MCF 10A (cell line): ENCODE measurements at regions not wholly inside any gene's neighbourhood (a gene's known extent, or its start where the extent isn't known, plus 50 kb on each side); places are given as distances from the start of the nearest gene placed in this dataset.

Experiments used
- BruUV-seq: library from RNA; stranded (reverse); fragments of 400-500 nt; replicated peaks from 2 replicates; lab custom pipeline; 2021; lab: Mats Ljungman, UMichigan
- CTCF ChIA-PET: fragments of 300-600 bp; sonication (Branson Sonifier 250); formaldehyde crosslinking; extraction: SDS; loops from one replicate; lab custom pipeline; 2021; ENCODE audit warnings: antibody characterized with exemption, inconsistent platforms; lab: Yijun Ruan, JAX
- POLR2A ChIA-PET: fragments of 300-600, 350-650 bp; sonication (Branson Sonifier 250); formaldehyde crosslinking; extraction: SDS; loops from one replicate; lab custom pipeline; 2020; ENCODE audit warnings: antibody characterized with exemption, inconsistent platforms; lab: Yijun Ruan, JAX
- DNase-seq: peaks from one replicate; pipeline ENCODE4 v3.0.0-alpha.2; 2018; ENCODE audit not compliant: unreplicated experiment
- H3K27ac Mint-ChIP-seq: one replicate; pipeline ENCODE4 v1.8.0; 2022; ENCODE audit warnings: mild to moderate bottlenecking, low read depth, mixed read lengths; ENCODE audit not compliant: unreplicated experiment
- H3K27me3 Mint-ChIP-seq: one replicate; pipeline ENCODE4 v1.8.0; 2022; ENCODE audit warnings: mixed read lengths; ENCODE audit not compliant: insufficient read depth, unreplicated experiment
- H3K36me3 Mint-ChIP-seq: one replicate; pipeline ENCODE4 v1.8.0; 2022; ENCODE audit warnings: mild to moderate bottlenecking, moderate library complexity, mixed read lengths; ENCODE audit not compliant: insufficient read depth, unreplicated experiment
- H3K4me1 Mint-ChIP-seq: one replicate; pipeline ENCODE4 v1.8.0; 2022; ENCODE audit warnings: mixed read lengths; ENCODE audit not compliant: insufficient read depth, unreplicated experiment
- H3K4me3 Mint-ChIP-seq: one replicate; pipeline ENCODE4 v1.8.0; 2022; ENCODE audit warnings: mild to moderate bottlenecking, moderate library complexity, mixed read lengths; ENCODE audit not compliant: unreplicated experiment
- H3K9me3 Mint-ChIP-seq: one replicate; pipeline ENCODE4 v1.8.0; 2022; ENCODE audit warnings: mixed read lengths; ENCODE audit not compliant: unreplicated experiment
- CTCF ChIP-seq: fragments of 200-600 bp; IDR thresholded peaks from one replicate; pipeline ENCODE4 v1.8.0; 2022; ENCODE audit warnings: antibody characterized with exemption, mild to moderate bottlenecking; ENCODE audit not compliant: unreplicated experiment
- intact Hi-C: fragments of 100-400 bp; cut with micrococcal nuclease; formaldehyde crosslinking; loops from 2 replicates; pipeline ENCODE4 v1.14.1; 2022

DNA sequence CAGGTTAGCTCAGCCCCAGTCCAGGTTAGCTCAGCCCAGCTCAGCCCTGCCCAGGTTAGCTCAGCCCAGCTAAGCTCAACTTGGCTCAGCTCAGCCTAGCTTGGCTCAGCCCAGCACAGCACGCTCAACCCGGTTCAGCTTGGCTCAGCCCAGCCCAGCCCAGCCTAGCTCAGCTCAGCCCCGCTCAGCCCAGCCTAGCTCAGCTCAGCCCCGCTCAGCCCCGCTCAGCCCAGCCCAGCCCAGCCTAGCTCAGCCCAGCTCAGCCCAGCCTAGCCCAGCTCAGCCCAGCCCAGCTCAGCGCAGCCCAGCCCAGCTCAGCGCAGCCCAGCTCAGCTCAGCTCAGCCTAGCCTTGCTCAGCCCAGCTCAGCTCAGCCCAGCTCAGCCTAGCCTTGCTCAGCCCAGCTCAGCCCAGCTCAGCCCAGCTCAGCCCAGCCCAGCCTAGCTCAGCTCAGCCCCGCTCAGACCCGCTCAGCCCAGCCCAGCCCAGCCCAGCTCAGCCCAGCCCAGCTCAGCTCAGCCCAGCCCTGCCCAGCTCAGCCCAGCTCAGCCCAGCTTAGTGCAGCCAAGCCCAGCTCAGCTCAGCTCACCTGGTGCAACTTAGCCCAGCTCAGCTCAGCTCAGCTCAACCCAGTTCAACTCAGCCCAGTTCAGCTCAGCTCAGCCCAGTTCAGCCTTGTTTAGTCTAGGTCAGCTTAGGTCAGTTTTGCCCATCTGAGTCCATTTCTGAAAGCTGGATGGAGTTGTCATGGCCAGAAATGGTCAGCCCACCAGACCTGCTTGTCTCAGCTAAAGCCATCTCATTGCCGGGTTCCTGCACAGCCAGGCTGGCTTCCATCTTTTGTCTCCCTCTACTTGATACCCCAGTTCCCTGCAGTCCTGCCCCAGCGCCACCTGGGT lies 333.6 kb downstream of the TMEM121 start:
- no peaks in the 10 kb centered on the region for H3K27me3 Mint-ChIP-seq
- BruUV-seq: no TSS peak
- POLR2A ChIA-PET: no interaction called here
- no peaks in the 10 kb centered on the region for H3K9me3 Mint-ChIP-seq
- no peak for DNase-seq
- CTCF ChIA-PET: interaction anchor here (0.6 kb wide), 1 partner anchor 271 kb away, joined by 4 read pairs; no protein-coding TSS in a partner anchor
- H3K36me3 Mint-ChIP-seq: peaks cover 13% of the 10 kb centered on the region
- intact Hi-C loops: no loop called here
- no peak overlapping the region for H3K27ac Mint-ChIP-seq
- H3K4me3 Mint-ChIP-seq: no peak overlapping the region
- H3K4me1 Mint-ChIP-seq: no peaks in the 10 kb centered on the region
- no peak for TF ChIP-seq CTCF

GRCh38 chr14:105860615-105861580 lies 334.5 kb downstream of the TMEM121 start:
- BruUV-seq: no TSS peak
- H3K9me3 Mint-ChIP-seq: no peaks in the 10 kb centered on the region
- no peaks in the 10 kb centered on the region for H3K4me1 Mint-ChIP-seq
- CTCF ChIA-PET: no interaction called here
- no peaks in the 10 kb centered on the region for H3K27me3 Mint-ChIP-seq
- no peak overlapping the region for H3K4me3 Mint-ChIP-seq
- intact Hi-C loops: no loop called here
- peaks cover 8% of the 10 kb centered on the region for H3K36me3 Mint-ChIP-seq
- no peak for TF ChIP-seq CTCF
- no peak overlapping the region for H3K27ac Mint-ChIP-seq
- POLR2A ChIA-PET: no interaction called here
- no peak for DNase-seq

GRCh38 chr14:105861985-105862465 lies 335.6 kb downstream of the TMEM121 start:
- H3K4me3 Mint-ChIP-seq: no peak overlapping the region
- H3K27ac Mint-ChIP-seq: no peak overlapping the region
- no peaks in the 10 kb centered on the region for H3K4me1 Mint-ChIP-seq
- no peak for TF ChIP-seq CTCF
- DNase-seq: no peak
- POLR2A ChIA-PET: no interaction called here
- no peaks in the 10 kb centered on the region for H3K27me3 Mint-ChIP-seq
- CTCF ChIA-PET: no interaction called here
- intact Hi-C loops: no loop called here
- BruUV-seq: no TSS peak
- H3K9me3 Mint-ChIP-seq: no peaks in the 10 kb centered on the region
- H3K36me3 Mint-ChIP-seq: peaks cover 7% of the 10 kb centered on the region
